ENCODE measurements at regions not wholly inside any gene's neighbourhood (a gene's known extent, or its start where the extent isn't known, plus 50 kb on each side); places are given as distances from the start of the nearest gene placed in this dataset.
A peak's percentile ranks its signal among the peaks of the same experiment; 100 is the strongest.

GRCh38 chr12:124664395-124665111 lies 97.1 kb upstream of the NCOR2 start:
- no peak for TF ChIP-seq OSR1 (CRISPR knock-in tag; IDR thresholded peaks at IDR 0.05)
- TF ChIP-seq ZNF8 (CRISPR knock-in tag; IDR thresholded peaks at IDR 0.05) = peak; percentile 95
- ATAC-seq = no peak

- TF ChIP-seq CREB5 (CRISPR knock-in tag; IDR thresholded peaks at IDR 0.05; ENCODE audit: low read depth) (no peak), ZFP3 (CRISPR knock-in tag; IDR thresholded peaks at IDR 0.05) (no peak), PATZ1 (CRISPR knock-in tag; IDR thresholded peaks at IDR 0.05; ENCODE audit: borderline replicate concordance) (no peak), ZC3H10 (CRISPR knock-in tag; IDR thresholded peaks at IDR 0.05) (no peak), OSR1 (CRISPR knock-in tag; IDR thresholded peaks at IDR 0.05) (no peak), POU6F1 (CRISPR knock-in tag; IDR thresholded peaks at IDR 0.05; ENCODE audit: borderline replicate concordance, low read depth) (no peak)
Measured at GRCh38 chr12:124663771-124664366, 96.5 kb upstream of the NCOR2 start.

GRCh38 chr12:124663206-124663605 lies 95.8 kb upstream of the NCOR2 start:
- ATAC-seq = no peak
- no peak for TF ChIP-seq CSDC2 (CRISPR knock-in tag; IDR thresholded peaks at IDR 0.05)
- no peak for TF ChIP-seq CREB5 (CRISPR knock-in tag; IDR thresholded peaks at IDR 0.05; ENCODE audit: low read depth)
- no peak for TF ChIP-seq ESRRG (CRISPR knock-in tag; IDR thresholded peaks at IDR 0.05)
- TF ChIP-seq CSRNP3 (CRISPR knock-in tag; IDR thresholded peaks at IDR 0.05) = no peak
- TF ChIP-seq TSHZ2 (CRISPR knock-in tag; IDR thresholded peaks at IDR 0.05) = no peak
- no peak for TF ChIP-seq ZFP3 (CRISPR knock-in tag; IDR thresholded peaks at IDR 0.05)
- TF ChIP-seq OSR1 (CRISPR knock-in tag; IDR thresholded peaks at IDR 0.05) = no peak
- TF ChIP-seq BACH2 (CRISPR knock-in tag; IDR thresholded peaks at IDR 0.05; ENCODE audit: borderline replicate concordance) = no peak
- no peak for TF ChIP-seq SNAI2 (CRISPR knock-in tag; IDR thresholded peaks at IDR 0.05)

More at GRCh38 chr12:124663771-124664366, 96.5 kb upstream of the NCOR2 start:
- no peak for ATAC-seq

- 0 out of 3 replicates have a peak, but pooled peaks have one; percentile 48 for ATAC-seq
- TF ChIP-seq CSDC2 (CRISPR knock-in tag; IDR thresholded peaks at IDR 0.05) (no peak), POU6F1 (CRISPR knock-in tag; IDR thresholded peaks at IDR 0.05; ENCODE audit: borderline replicate concordance, low read depth) (no peak), BACH2 (CRISPR knock-in tag; IDR thresholded peaks at IDR 0.05; ENCODE audit: borderline replicate concordance) (no peak), ZFP30 (CRISPR knock-in tag; IDR thresholded peaks at IDR 0.05) (no peak), ZNF8 (CRISPR knock-in tag; IDR thresholded peaks at IDR 0.05) (no peak), ZFP3 (CRISPR knock-in tag; IDR thresholded peaks at IDR 0.05) (no peak), ZNF70 (CRISPR knock-in tag; IDR thresholded peaks at IDR 0.05) (no peak), OSR1 (CRISPR knock-in tag; IDR thresholded peaks at IDR 0.05) (no peak), PPARA (CRISPR knock-in tag; IDR thresholded peaks at IDR 0.05; ENCODE audit: borderline replicate concordance) (no peak), ARNTL (CRISPR knock-in tag; IDR thresholded peaks at IDR 0.05; ENCODE audit: borderline replicate concordance, low read depth) (no peak), PATZ1 (CRISPR knock-in tag; IDR thresholded peaks at IDR 0.05; ENCODE audit: borderline replicate concordance) (no peak), RARB (CRISPR knock-in tag; IDR thresholded peaks at IDR 0.05) (no peak), SNAI2 (CRISPR knock-in tag; IDR thresholded peaks at IDR 0.05) (no peak), ISL1 (CRISPR knock-in tag; IDR thresholded peaks at IDR 0.05) (no peak)
Measured at GRCh38 chr12:124661341-124661740, 93.9 kb upstream of the NCOR2 start.

All from SK-N-SH treated with all-trans-retinoic acid at 6 μM for 48 hours (cell line).